Hematopoietic multipotent progenitor cell treated with erythropoietin and hydrocortisone succinate and interleukin-3 and kit ligand, for 4 days (in vitro differentiated cells): ENCODE measurements at regions not wholly inside any gene's neighbourhood (a gene's known extent, or its start where the extent isn't known, plus 50 kb on each side); places are given as distances from the start of the nearest gene placed in this dataset.

Experiments used
- DNase-seq: peaks from one replicate; pipeline ENCODE4 v3.0.0-alpha.2; 2015

- DNase-seq = no peak
Measured at GRCh38 chr11:134759855-134760254, 347.8 kb upstream of the B3GAT1 start.

DNA sequence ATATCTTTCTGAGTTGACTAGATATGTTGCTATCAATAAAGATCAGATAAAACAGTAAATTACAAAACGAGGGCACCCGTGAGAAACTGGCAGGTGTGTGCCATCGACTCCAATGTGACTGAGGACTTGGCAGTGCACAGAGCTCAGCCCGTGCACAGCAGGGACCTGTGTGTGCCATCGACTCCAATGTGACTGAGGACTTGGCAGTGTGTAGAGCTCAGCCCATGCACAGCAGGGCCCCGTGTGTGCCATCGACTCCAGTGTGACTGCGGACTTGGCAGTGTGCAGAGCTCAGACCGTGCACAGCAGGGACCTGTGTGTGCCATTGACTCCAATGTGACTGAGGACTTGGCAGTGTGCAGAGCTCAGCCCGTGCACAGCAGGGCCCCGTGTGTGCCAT is 347.2 kb upstream of the B3GAT1 start:
- no peak for DNase-seq

DNA sequence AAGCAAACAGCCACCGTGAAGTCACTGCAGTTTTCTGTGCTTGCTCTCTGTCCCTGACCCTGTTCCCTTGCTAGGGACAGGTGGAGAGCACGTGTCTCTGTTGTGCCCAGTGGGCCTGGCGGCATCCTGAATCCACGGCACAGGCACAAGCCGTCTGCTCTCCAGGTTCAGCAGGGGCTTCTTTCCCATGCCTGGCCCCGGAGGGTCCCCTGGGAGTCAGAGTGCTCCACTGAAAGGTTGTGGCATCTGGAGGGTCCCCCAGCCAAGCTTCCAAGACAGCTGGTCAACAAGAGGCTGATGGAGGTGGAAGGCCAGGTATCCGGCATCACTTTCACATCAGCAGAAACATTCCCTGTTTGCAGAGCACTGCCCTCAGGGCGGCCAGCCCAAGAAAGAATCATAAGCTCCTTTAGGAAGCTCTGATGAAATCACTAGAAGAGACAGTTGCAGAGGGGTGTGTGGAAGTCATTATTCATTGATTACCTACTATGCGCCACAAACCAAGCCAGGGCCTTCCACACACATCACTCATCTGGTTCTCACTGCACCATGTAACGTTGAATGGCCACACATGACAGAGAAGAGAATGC is 346.4 kb upstream of the B3GAT1 start:
- DNase-seq = no peak

DNA sequence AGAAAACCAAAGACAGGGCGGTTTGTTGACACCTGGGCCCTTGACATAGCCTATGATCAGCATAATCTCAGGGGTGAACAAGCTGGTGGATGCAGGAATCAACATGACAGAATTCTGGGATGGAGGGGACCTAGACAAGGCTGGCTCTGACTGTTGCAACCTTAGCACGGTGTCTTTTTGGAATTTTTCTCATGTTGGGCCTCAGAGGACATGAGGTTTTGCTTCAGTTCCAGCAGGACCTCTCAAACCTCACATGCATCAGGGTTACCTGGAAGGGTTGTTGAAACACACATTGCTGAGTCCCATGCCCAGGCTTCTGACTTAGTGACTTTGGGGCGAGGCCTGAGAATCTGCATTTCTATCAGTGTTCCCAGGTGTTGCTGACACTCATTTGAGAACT is 345.6 kb upstream of the B3GAT1 start:
- no peak for DNase-seq

GRCh38 chr11:134756811-134757540 is 344.9 kb upstream of the B3GAT1 start:
- DNase-seq = no peak

GRCh38 chr11:134755535-134755934 is 343.5 kb upstream of the B3GAT1 start:
- DNase-seq = no peak

DNA sequence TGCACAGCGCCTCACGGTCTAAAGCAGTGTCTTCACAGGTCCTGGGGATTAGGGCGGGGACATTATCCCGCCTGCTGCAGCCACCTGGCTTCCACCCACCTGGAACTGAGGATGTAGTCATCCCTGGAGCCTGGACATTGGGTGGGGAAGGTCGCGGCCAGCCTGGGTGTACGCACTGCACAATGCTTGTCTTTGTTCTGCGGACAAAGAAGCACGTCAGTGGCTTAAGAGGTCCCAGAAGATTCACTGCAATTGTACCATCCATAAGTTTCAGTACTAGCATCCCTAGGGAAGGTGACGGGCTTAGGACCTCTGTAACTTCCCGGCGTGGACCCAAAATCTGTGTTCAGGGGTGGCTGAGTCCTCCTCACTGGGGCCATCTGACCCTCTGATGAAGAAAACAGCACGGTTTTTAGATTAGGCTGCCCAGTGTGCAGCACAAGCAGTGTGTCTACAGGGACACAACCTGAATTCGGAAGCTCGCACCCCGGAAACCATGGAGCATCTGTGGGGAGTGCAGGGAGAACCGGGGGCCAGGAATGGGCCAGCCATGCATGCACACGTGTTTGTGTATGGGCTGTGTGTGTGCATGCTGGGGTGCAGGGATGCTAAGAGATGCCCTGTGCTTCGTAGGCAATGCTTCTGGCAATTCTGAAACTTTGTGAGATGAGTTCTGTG is 342.6 kb upstream of the B3GAT1 start:
- DNase-seq = no peak

GRCh38 chr11:134753771-134754520 is 341.9 kb upstream of the B3GAT1 start:
- DNase-seq = no peak

GRCh38 chr11:134752964-134753770 is 341.1 kb upstream of the B3GAT1 start:
- DNase-seq = no peak

- DNase-seq = no peak
Measured at GRCh38 chr11:134752526-134752925, 340.5 kb upstream of the B3GAT1 start.

DNA sequence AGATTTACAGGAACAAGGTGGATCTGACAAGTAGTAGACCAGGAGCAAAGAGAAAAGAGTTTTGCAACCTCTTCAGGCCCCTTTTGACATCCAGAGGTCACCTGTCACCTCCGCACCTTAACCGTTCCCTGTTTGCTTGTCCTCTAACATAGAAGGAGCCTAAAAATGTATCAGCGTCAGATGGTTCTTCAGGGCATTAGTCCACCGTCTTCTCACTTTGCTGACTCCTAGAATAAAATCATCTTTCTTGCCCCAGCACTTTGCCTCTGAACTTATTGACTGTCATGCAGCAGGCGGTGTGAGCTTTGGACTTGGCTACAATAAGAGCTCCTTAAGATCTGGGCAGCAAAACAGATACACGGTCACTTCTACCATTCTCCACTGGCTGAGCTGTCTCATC is 339.7 kb upstream of the B3GAT1 start:
- no peak for DNase-seq

DNA sequence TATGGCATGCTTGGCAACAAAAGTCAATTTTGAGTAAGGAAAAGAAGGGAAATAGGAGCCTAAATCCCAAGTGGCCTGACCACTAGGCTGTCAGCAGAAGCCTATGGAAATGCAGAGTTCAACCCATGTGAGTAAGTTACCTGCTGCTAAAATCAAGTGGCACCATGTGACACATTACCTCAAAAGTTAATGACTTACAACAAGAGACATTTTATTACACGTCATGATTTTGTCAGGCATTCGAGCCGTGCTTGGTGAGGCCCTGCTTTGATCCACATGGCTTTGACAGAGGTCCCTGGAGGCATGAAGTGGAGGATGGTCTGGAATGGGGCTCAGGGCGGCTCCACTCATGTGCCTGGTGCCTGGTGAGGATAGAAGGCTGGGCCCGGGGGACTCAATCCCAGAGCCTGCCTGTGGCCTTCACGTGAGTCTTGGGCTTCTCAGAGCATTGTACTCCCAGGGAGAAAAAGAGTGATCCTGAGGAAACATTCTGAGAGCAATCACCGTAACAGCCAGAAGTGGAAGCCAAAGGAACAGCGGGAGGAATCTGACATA is 339.1 kb upstream of the B3GAT1 start:
- DNase-seq = no peak

- DNase-seq = no peak
Measured at GRCh38 chr11:134750619-134751018, 338.6 kb upstream of the B3GAT1 start.

GRCh38 chr11:134749040-134749839 is 337.2 kb upstream of the B3GAT1 start:
- no peak for DNase-seq

DNA sequence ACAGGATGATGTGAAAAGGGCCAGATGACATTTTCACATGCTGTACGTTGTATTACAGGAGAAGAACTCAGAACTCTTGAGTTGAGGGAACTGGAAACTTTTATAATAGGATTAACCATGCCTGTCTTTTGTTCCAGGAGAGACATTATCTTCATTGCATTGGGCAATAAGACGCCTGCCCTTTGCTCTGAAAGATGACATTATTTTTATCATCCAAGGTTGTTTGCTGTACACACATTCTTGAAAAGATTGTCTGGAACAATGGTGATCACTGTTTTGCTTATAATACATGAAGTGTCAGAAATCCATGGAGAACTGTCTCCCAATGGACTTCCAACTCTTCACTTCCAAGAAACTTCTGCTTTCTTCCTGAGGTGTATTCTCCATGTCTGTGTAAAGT is 334.6 kb upstream of the B3GAT1 start:
- DNase-seq = no peak

DNA sequence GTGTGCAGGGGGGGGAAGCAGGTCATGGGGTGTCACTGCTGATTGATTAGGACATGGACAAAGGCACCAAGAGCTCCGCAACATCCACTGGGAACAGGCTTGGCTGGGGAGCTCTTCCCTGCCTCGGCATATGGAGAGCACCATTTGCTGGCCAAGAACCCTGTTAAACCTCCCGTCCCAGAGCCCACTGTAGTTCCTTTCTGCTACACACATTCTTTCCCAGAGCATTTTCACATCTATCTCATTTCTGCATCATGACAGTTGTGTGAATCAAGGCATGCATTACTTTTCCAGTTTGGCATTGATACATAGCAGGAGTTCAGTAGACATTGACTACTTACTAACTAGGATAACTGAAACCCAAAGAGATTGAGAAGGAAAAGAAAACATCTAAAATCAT is 333.4 kb upstream of the B3GAT1 start:
- DNase-seq = no peak

DNA sequence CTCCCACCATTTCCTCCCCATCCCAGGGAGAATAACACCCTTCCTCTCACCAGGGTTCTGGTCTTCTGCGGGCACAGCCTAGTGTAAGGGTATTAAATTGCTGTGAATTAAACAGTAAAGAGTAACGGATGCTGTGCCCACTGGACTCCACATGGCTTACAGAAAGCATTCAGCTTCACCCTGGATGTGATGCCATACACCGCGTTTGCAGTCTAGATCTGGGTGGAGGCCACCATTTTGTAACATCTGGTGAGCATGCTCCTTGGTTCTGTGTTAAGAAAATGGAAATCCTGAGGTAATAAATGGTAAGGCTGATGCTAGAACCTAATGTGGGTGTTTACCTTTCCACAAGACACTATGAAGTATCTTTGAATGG is 331.8 kb upstream of the B3GAT1 start:
- DNase-seq = no peak

GRCh38 chr11:134742956-134743819 is 331.1 kb upstream of the B3GAT1 start:
- DNase-seq = no peak

DNA sequence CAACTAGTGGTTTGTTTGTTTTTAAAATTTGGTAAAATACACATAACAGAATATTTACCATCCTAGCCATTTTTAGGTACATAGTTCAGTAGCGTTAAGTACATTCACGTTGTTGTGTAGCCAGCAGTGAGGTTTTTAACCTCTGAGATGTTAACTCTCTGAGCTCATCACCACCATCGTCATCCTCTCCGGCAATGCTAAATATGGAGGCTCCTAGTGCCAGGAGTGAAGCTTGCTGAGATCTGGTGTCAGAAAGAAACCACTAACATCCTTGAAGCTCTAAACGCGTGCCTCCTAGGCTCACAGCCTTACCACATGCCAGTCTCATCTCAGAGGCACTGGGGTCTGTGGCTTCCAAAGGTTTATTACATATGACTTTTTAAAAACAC is 330.2 kb upstream of the B3GAT1 start:
- no peak for DNase-seq

- DNase-seq = no peak
Measured at GRCh38 chr11:134741453-134742223, 329.6 kb upstream of the B3GAT1 start.
